ENCODE measurements at regions not wholly inside any gene's neighbourhood (a gene's known extent, or its start where the extent isn't known, plus 50 kb on each side); places are given as distances from the start of the nearest gene placed in this dataset.
"Not testable (repeated sequence)": the region's sequence is repeated elsewhere in the genome, so short reads cannot be mapped to it uniquely, and the experiment has no call there.

DNA sequence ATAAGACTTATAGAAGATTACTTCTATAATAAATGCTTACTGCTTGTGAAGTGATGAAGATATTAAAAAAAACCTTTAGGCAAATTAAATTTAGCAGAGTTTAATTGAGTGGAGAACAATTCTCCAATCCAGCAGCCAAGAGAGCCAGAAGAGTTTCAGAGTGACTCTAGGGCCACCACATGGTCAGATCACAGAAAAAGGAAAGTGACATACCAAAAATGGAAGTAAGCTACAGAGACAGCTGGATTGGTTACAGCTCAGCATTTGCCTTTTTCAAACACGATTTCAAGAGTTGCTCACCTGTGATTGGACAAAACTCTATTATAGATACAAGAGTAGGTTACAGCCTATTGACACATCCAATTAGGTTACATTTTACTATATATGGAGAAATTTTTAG, 79.0 kb upstream of the TRAM1L1 start:
- TF ChIP-seq, protein P1, sequence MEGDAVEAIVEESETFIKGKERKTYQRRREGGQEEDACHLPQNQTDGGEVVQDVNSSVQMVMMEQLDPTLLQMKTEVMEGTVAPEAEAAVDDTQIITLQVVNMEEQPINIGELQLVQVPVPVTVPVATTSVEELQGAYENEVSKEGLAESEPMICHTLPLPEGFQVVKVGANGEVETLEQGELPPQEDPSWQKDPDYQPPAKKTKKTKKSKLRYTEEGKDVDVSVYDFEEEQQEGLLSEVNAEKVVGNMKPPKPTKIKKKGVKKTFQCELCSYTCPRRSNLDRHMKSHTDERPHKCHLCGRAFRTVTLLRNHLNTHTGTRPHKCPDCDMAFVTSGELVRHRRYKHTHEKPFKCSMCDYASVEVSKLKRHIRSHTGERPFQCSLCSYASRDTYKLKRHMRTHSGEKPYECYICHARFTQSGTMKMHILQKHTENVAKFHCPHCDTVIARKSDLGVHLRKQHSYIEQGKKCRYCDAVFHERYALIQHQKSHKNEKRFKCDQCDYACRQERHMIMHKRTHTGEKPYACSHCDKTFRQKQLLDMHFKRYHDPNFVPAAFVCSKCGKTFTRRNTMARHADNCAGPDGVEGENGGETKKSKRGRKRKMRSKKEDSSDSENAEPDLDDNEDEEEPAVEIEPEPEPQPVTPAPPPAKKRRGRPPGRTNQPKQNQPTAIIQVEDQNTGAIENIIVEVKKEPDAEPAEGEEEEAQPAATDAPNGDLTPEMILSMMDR (IDR thresholded peaks at IDR 0.05; ENCODE audit: insufficient read depth, low read length, missing control alignments): no peak
- no peak overlapping the region for H3K4me3 ChIP-seq (ENCODE audit: low read depth, low read length)
- DNase-seq (ENCODE audit: low read depth, low spot score): no peak
- CTCF ChIA-PET: interaction anchor here (0.6 kb wide), 1 partner anchor 986 kb away, joined by 4 read pairs; no protein-coding TSS in a partner anchor
- POLR2A ChIA-PET: no interaction called here

DNA sequence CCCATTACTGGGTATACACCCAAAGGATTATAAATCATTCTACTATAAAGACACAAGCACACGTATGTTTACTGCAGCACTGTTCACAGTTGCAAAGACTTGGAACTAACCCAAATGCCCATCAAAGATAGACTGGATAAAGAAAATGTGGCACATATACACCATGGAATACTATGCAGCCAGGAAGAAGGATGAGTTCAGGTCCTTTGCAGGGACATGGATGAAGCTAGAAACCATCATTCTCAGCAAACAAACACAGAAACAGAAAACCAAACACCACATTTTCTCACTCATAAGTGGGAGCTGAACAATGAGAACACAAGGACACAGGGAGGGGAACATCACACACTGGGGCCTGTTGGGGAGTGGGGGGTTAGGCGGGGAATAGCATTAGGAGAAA, 90.0 kb upstream of the TRAM1L1 start:
- H3K4me3 ChIP-seq (ENCODE audit: low read depth, low read length); CTCF ChIA-PET; DNase-seq (ENCODE audit: low read depth, low spot score); POLR2A ChIA-PET: not testable (repeated sequence)

DNA sequence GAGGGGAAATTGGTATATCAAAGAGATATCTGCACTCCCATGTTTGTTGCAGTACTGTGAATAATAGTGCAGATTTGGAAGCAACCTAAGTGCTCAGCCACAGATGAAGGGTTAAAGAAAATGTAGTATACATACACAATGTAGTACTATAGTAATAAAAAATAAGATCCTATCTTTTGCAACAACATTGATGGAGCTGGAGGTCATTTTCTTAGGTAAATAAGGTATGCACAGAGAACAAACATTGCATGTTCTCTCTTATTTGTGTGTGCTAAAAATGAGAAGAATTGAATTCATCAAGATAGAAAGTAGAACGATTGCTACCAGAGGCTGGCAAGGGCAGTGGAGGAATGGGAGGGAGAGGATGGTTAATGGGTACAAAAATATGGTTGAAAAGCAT, 117.9 kb upstream of the TRAM1L1 start:
- DNase-seq (ENCODE audit: low read depth, low spot score): no peak
- ChIA-PET POLR2A (no interaction called here), CTCF (no interaction called here)
- no peak overlapping the region for H3K4me3 ChIP-seq (ENCODE audit: low read depth, low read length)
- TF ChIP-seq, protein P1 (IDR thresholded peaks at IDR 0.05; ENCODE audit: insufficient read depth, low read length, missing control alignments): no peak

DNA sequence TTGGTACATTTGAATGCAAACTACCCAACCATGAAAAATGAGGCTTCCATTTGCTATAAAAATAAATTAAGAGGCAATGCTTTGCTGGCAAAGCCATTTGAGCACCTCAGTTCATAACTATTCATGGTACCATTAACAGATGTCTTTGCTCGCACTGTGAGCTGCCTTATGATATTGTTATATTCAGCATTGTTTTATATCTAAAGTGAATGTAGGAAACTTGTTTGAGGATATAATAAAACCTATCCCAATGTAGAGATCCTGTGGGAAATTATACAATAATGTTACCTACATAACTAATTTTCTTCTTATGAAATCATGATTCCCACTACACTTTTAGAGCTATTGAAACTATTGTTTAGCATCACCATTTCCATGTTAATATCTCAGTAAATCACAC, 125.2 kb upstream of the TRAM1L1 start:
- no peak for DNase-seq (ENCODE audit: low read depth, low spot score)
- CTCF ChIA-PET: no interaction called here

DNA sequence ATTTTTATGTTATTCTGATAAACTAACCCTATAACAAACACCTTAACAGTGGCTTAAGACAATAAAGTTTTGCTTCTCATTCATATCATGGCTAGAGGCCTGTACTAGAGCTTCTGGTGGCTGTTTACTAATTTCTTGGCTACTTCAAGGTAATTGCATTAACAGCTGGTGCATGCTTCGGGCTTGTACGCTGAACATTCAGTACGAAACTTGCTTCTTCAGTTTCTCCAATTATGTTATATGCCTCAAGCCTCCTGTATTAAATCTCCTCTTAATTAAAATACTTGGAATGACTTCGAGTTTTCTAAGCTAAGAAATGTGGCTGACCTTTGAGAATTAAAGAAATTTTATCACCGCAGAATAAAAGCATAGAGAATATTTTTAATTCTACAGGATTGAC, 138.9 kb upstream of the TRAM1L1 start:
- ChIA-PET POLR2A (no interaction called here), CTCF (no interaction called here)
- TF ChIP-seq, protein P1 (IDR thresholded peaks at IDR 0.05; ENCODE audit: insufficient read depth, low read length, missing control alignments): no peak
- no peak overlapping the region for H3K4me3 ChIP-seq (ENCODE audit: low read depth, low read length)
- DNase-seq (ENCODE audit: low read depth, low spot score): no peak

More for the DNA sequence above, 125.2 kb upstream of the TRAM1L1 start:
- TF ChIP-seq, protein P1 (IDR thresholded peaks at IDR 0.05; ENCODE audit: insufficient read depth, low read length, missing control alignments): no peak
- no peak overlapping the region for H3K4me3 ChIP-seq (ENCODE audit: low read depth, low read length)
- POLR2A ChIA-PET: no interaction called here

DNA sequence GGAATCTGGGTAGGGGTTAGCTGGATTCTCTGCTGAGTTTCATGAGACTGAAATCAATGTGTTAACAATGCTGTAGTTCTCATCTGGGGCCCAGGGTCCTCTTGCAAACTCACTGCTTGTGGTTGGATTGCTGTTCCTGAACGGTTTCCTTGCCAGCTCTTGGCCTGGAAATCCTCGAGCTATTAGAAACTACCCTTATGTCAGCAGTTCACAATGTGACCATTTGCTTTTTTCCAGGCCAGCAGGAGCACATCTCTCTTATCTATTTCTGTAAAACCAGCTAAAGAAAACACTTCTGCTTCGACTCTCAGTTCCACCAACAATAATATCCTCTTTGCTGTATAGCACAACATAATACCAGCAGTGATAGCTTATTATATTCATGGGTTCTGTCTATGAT, 140.1 kb upstream of the TRAM1L1 start:
- TF ChIP-seq, protein P1 (IDR thresholded peaks at IDR 0.05; ENCODE audit: insufficient read depth, low read length, missing control alignments): no peak
- POLR2A ChIA-PET: no interaction called here
- CTCF ChIA-PET: no interaction called here
- H3K4me3 ChIP-seq (ENCODE audit: low read depth, low read length): no peak overlapping the region
- no peak for DNase-seq (ENCODE audit: low read depth, low spot score)

DNA sequence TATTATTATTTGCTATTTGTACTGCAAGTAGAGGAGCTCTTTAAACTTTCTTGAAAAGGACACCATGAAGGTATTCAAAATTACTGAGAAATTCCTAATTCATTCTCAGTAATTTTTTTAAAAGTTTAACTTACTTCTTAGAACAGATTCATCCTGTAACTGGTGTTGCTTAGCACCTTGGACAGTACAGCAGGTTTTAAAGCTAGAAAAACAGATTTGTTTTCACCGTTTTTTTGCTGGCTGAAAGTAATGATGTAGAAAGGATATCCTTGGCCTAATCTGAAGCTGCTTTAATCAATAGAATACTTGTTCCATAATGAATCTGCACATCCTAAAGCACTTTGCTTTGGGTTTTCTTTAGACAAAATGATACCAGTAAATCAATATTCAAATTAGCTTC, 142.5 kb upstream of the TRAM1L1 start:
- H3K4me3 ChIP-seq (ENCODE audit: low read depth, low read length): no peak overlapping the region
- ChIA-PET CTCF (no interaction called here), POLR2A (no interaction called here)
- DNase-seq (ENCODE audit: low read depth, low spot score): no peak
- TF ChIP-seq, protein P1 (IDR thresholded peaks at IDR 0.05; ENCODE audit: insufficient read depth, low read length, missing control alignments): no peak

All from AG04449 (cell line).